Lung (tissue), 11 donors: ENCODE measurements at regions not wholly inside any gene's neighbourhood (a gene's known extent, or its start where the extent isn't known, plus 50 kb on each side); places are given as distances from the start of the nearest gene placed in this dataset.

Experiments used
- ATAC-seq: fragments of 200-7000 bp; cut with Tn5 transposase; one replicate; pipeline ENCODE4 v1.9.1; 2020; ENCODE audit warnings: moderate number of reproducible peaks; ENCODE audit not compliant: insufficient read depth, low FRiP score
- DNase-seq, 3 donors: peaks; one replicate each; pipeline ENCODE4 v3.0.0-alpha.2; 2013 to 2017
- H3K27ac ChIP-seq, 2 donors: one replicate each; pipeline ENCODE4 v1.5.1; 2013; ENCODE audit warnings: mild to moderate bottlenecking in 2 of 2, moderate library complexity in 2 of 2, control low read depth in 1 of 2, inconsistent platforms in 1 of 2, low read depth in 1 of 2, low read length in 1 of 2
- H3K27me3 ChIP-seq, 3 donors: one replicate each; pipeline ENCODE4 v1.5.1; 2013; ENCODE audit warnings: low read length in 2 of 3; ENCODE audit not compliant: control insufficient read depth in 3 of 3, insufficient read depth in 3 of 3
- H3K36me3 ChIP-seq, 4 donors: one replicate each; pipeline ENCODE4 v1.5.1; 2013; ENCODE audit warnings: low read length in 4 of 4, mild to moderate bottlenecking in 1 of 4, moderate library complexity in 1 of 4; ENCODE audit not compliant: control insufficient read depth in 4 of 4, insufficient read depth in 4 of 4
- H3K4me1 ChIP-seq, 5 donors: one replicate each; pipeline ENCODE4 v1.5.1; 2013; ENCODE audit warnings: low read length in 5 of 5, mild to moderate bottlenecking in 2 of 5, moderate library complexity in 1 of 5; ENCODE audit not compliant: control insufficient read depth in 5 of 5, insufficient read depth in 5 of 5
- H3K4me3 ChIP-seq: one replicate; pipeline ENCODE4 v1.5.1; 2013; ENCODE audit warnings: mild to moderate bottlenecking, control low read depth, moderate library complexity
- H3K9ac ChIP-seq, 2 donors: one replicate each; pipeline ENCODE4 v1.5.1; 2013; ENCODE audit warnings: low read length in 2 of 2, control low read depth in 1 of 2; ENCODE audit not compliant: insufficient read depth in 1 of 2
- H3K9me3 ChIP-seq, 4 donors: one replicate each; pipeline ENCODE4 v1.5.1; 2013; ENCODE audit warnings: low read length in 3 of 4, mild to moderate bottlenecking in 1 of 4, moderate library complexity in 1 of 4; ENCODE audit not compliant: control insufficient read depth in 4 of 4, insufficient read depth in 3 of 4
- WGBS, 2 donors: extraction: QIAGEN DNeasy Blood & Tissue Kit; methylation state at CpG; one replicate each; pipeline ENCODE4 v1.1.7; 2013; 5-methylcytosine and 5-hydroxymethylcytosine counted together
- TF ChIP-seq, protein P1 (sequence below): IDR thresholded peaks from 2 replicates; pipeline ENCODE4 v1.5.1; 2012; ENCODE audit warnings: mild to moderate bottlenecking; ENCODE audit errors: control extremely low read depth, extremely low read depth
- donor health status: control.
- donor health status: control.
- donor health status: Bipolar disorder and iron deficiency.
- donor health status: healthy.
- donor health status: DM: yes; HTN: yes; CAD: no.

DNA sequence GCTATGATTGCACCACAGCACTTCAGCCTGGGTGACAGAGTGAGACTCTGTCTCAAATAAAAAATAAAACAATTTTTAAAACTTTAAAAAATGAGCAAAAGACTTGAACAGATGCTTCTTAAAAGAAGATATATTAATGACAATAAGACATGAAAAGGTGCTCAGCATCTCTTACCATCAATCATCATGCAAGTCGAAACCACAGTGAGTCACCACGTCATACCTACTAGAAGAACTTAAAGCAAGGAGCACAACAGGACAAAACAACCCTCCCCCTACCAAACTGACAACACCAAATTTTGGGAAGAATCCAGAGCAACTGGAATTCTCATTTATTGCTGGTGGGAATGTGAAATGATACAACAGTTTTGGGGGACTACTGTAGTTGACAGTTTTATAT lies 251.6 kb downstream of the BCL2 start:
- WGBS, 2 donors = 92 to 94% methylated on average over 2 of the region's 2 CpGs
- H3K9me3 ChIP-seq = peaks cover 0 to 1% (median 0%) of the 10 kb centered on the region in 4 donors

DNA sequence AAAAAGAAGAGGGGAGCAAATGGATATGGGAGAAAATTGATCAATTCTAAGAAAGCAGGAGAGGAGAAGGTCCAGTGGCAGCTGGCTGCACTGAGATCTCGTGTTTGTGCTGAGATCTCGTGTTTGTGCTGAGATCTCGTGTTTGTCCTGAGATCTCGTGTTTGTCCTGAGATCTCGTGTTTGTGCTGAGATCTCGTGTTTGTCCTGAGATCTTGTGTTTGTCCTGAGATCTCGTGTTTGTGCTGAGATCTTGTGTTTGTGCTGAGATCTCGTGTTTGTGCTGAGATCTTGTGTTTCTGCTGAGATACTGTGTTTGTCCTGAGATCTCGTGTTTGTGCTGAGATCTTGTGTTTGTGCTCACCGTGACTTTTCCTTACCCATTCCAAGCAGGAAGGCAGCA lies 254.4 kb downstream of the BCL2 start:
- Histone ChIP-seq H3K9ac (no peak overlapping the region), H3K4me3 (no peak overlapping the region), H3K9me3 (peaks cover 0 to 1% (median 0%) of the 10 kb centered on the region in 4 donors), H3K27ac (no peak overlapping the region), H3K36me3 (no peaks in the 10 kb centered on the region), H3K27me3 (no peaks in the 10 kb centered on the region), H3K4me1 (no peaks in the 10 kb centered on the region)
- DNase-seq = no peak
- 89 to 91% methylated on average over 10 of the region's 10 CpGs for WGBS, 2 donors
- ATAC-seq = no peak
- TF ChIP-seq, protein P1, sequence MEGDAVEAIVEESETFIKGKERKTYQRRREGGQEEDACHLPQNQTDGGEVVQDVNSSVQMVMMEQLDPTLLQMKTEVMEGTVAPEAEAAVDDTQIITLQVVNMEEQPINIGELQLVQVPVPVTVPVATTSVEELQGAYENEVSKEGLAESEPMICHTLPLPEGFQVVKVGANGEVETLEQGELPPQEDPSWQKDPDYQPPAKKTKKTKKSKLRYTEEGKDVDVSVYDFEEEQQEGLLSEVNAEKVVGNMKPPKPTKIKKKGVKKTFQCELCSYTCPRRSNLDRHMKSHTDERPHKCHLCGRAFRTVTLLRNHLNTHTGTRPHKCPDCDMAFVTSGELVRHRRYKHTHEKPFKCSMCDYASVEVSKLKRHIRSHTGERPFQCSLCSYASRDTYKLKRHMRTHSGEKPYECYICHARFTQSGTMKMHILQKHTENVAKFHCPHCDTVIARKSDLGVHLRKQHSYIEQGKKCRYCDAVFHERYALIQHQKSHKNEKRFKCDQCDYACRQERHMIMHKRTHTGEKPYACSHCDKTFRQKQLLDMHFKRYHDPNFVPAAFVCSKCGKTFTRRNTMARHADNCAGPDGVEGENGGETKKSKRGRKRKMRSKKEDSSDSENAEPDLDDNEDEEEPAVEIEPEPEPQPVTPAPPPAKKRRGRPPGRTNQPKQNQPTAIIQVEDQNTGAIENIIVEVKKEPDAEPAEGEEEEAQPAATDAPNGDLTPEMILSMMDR = no peak

More for the DNA sequence above, 251.6 kb downstream of the BCL2 start:
- ATAC-seq = no peak
- Histone ChIP-seq H3K4me1 (no peaks in the 10 kb centered on the region), H3K27me3 (no peaks in the 10 kb centered on the region), H3K36me3 (no peaks in the 10 kb centered on the region), H3K4me3 (no peak overlapping the region), H3K9ac (no peak overlapping the region), H3K27ac (no peak overlapping the region)
- DNase-seq = no peak
- TF ChIP-seq, protein P1 = no peak

DNA sequence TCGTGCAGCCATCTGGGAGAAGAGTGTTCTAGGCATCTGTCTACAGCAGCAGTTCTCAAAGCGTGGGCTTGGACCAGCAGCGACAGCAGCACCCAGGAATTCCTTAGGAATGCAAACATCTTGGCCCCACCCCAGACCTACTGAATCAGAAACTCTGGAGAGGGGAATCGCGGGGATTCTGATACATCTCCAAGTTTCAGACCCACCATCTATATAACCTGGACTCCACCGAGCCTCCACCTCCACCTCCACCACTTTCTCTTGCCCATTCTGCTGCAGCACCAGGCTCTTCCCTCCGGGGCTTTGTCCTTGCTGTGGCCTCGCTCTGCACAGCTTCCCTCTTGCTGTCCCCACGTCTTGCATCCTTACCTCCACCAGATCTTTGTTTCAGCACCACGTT lies 256.4 kb downstream of the BCL2 start:
- no peaks in the 10 kb centered on the region for H3K27me3 ChIP-seq
- ATAC-seq = no peak
- no peaks in the 10 kb centered on the region for H3K36me3 ChIP-seq
- TF ChIP-seq, protein P1 = no peak
- no peak overlapping the region for H3K27ac ChIP-seq
- DNase-seq = no peak
- H3K9ac ChIP-seq = no peak overlapping the region
- no peak overlapping the region for H3K4me3 ChIP-seq
- H3K4me1 ChIP-seq = no peaks in the 10 kb centered on the region
- H3K9me3 ChIP-seq = peaks cover 0 to 1% (median 0%) of the 10 kb centered on the region in 4 donors
- WGBS, 2 donors = 63 to 86% methylated on average over 10 of the region's 10 CpGs

DNA sequence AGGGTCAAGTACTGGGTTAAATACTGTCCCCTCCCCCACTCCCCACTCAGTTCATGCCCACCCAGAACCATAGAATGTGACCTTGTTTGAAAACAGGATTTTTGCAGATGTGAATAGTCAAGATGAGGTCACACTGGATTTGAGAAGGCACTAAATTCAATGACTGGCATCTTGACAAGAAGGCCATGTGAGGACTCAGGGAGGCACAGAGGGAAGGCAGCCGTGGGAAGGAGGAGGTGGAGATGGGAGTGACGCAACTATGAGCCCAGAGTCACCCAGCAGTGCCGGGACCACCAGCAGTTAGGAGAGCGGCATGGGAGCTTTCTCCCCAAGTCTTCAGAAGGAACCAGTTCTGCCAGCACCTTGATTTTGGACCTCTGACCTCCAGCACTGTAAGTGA lies 257.3 kb downstream of the BCL2 start:
- no peak overlapping the region for H3K9ac ChIP-seq
- DNase-seq (no peak), ATAC-seq (no peak)
- H3K27me3 ChIP-seq = no peaks in the 10 kb centered on the region
- no peak overlapping the region for H3K27ac ChIP-seq
- H3K4me1 ChIP-seq = no peaks in the 10 kb centered on the region
- peaks cover 0 to 1% (median 0%) of the 10 kb centered on the region in 4 donors for H3K9me3 ChIP-seq
- no peak overlapping the region for H3K4me3 ChIP-seq
- WGBS, 2 donors = 54 to 80% methylated on average over 4 of the region's 4 CpGs
- H3K36me3 ChIP-seq = no peaks in the 10 kb centered on the region
- TF ChIP-seq, protein P1 = no peak
